GM19468 (cell line): ENCODE measurements at regions not wholly inside any gene's neighbourhood (a gene's known extent, or its start where the extent isn't known, plus 50 kb on each side); places are given as distances from the start of the nearest gene placed in this dataset.

Experiments used
- ATAC-seq: cut with Tn5 transposase; IDR thresholded peaks from one replicate; pipeline ENCODE4 v1.9.1; 2021; ENCODE audit warnings: mild to moderate bottlenecking, moderate library complexity, moderate number of reproducible peaks; ENCODE audit not compliant: unreplicated experiment; ENCODE audit errors: extremely low read depth

GRCh38 chr4:129167640-129168260, 71.8 kb downstream of the C4orf33 start:
- no peak for ATAC-seq

- ATAC-seq: no peak
Measured at GRCh38 chr4:129172181-129172580, 76.2 kb downstream of the C4orf33 start.

GRCh38 chr4:129176864-129177263, 80.9 kb downstream of the C4orf33 start:
- no peak for ATAC-seq

GRCh38 chr4:129179276-129179675, 83.3 kb downstream of the C4orf33 start:
- ATAC-seq: no peak

GRCh38 chr4:129189630-129190029, 93.7 kb downstream of the C4orf33 start:
- no peak for ATAC-seq

- no peak for ATAC-seq
Measured at GRCh38 chr4:129193357-129194100, 97.6 kb downstream of the C4orf33 start.

- ATAC-seq: no peak
Measured at GRCh38 chr4:129208481-129208880, 112.5 kb downstream of the C4orf33 start.

GRCh38 chr4:129213692-129214091, 117.7 kb downstream of the C4orf33 start:
- ATAC-seq: no peak

- no peak for ATAC-seq
Measured at GRCh38 chr4:129218360-129218759, 122.4 kb downstream of the C4orf33 start.

GRCh38 chr4:129218897-129219296, 122.9 kb downstream of the C4orf33 start:
- ATAC-seq: no peak

GRCh38 chr4:129220254-129220653, 124.3 kb downstream of the C4orf33 start:
- no peak for ATAC-seq

- no peak for ATAC-seq
Measured at GRCh38 chr4:129223945-129224344, 128.0 kb downstream of the C4orf33 start.

- no peak for ATAC-seq
Measured at GRCh38 chr4:129230846-129231245, 134.9 kb downstream of the C4orf33 start.

GRCh38 chr4:129231945-129232588, 136.1 kb downstream of the C4orf33 start:
- no peak for ATAC-seq

- ATAC-seq: no peak
Measured at GRCh38 chr4:129232589-129233337, 136.8 kb downstream of the C4orf33 start.

- ATAC-seq: no peak
Measured at GRCh38 chr4:129233691-129234090, 137.7 kb downstream of the C4orf33 start.

- ATAC-seq: no peak
Measured at GRCh38 chr4:129236351-129236750, 140.4 kb downstream of the C4orf33 start.

GRCh38 chr4:129239088-129239487, 143.1 kb downstream of the C4orf33 start:
- ATAC-seq: no peak

GRCh38 chr4:129240816-129241215, 144.9 kb downstream of the C4orf33 start:
- ATAC-seq: no peak

GRCh38 chr4:129246145-129246544, 150.2 kb downstream of the C4orf33 start:
- no peak for ATAC-seq
